Thymus (tissue), 11 donors: ENCODE measurements at regions not wholly inside any gene's neighbourhood (a gene's known extent, or its start where the extent isn't known, plus 50 kb on each side); places are given as distances from the start of the nearest gene placed in this dataset.

Experiments used
- DNase-seq, 9 donors: peaks; one replicate each; pipeline ENCODE4 v3.0.0-alpha.2; 2013; ENCODE audit warnings: low spot score in 9 of 9, low read depth in 6 of 9, missing footprints in 1 of 9
- H3K27ac ChIP-seq, 2 donors: one replicate each; pipeline ENCODE4 v1.5.1; 2013; ENCODE audit warnings: control low read depth in 1 of 2, low read depth in 1 of 2, low read length in 1 of 2, mild to moderate bottlenecking in 1 of 2, moderate library complexity in 1 of 2
- H3K27me3 ChIP-seq, 2 donors: one replicate each; pipeline ENCODE4 v1.5.1; 2013; ENCODE audit warnings: low read length in 1 of 2; ENCODE audit not compliant: control insufficient read depth in 2 of 2, insufficient read depth in 1 of 2
- H3K36me3 ChIP-seq, 2 donors: one replicate each; pipeline ENCODE4 v1.5.1; 2013; ENCODE audit warnings: low read length in 1 of 2, mild to moderate bottlenecking in 1 of 2, moderate library complexity in 1 of 2; ENCODE audit not compliant: control insufficient read depth in 2 of 2, insufficient read depth in 2 of 2
- H3K4me1 ChIP-seq, 2 donors: one replicate each; pipeline ENCODE4 v1.5.1; 2013; ENCODE audit warnings: low read length in 2 of 2; ENCODE audit not compliant: control insufficient read depth in 2 of 2, insufficient read depth in 2 of 2
- H3K4me3 ChIP-seq, 2 donors: one replicate each; pipeline ENCODE4 v1.5.1; 2013; ENCODE audit warnings: low read length in 2 of 2, control low read depth in 1 of 2, mild to moderate bottlenecking in 1 of 2
- H3K9me3 ChIP-seq, 2 donors: one replicate each; pipeline ENCODE4 v1.5.1; 2013; ENCODE audit warnings: low read length in 1 of 2, mild to moderate bottlenecking in 1 of 2; ENCODE audit not compliant: control insufficient read depth in 2 of 2, insufficient read depth in 1 of 2
- WGBS: extraction: QIAGEN DNeasy Blood & Tissue Kit; methylation state at CpG from one replicate; pipeline ENCODE4 v1.1.7; 2013; 5-methylcytosine and 5-hydroxymethylcytosine counted together
- donor health status: healthy.

DNA sequence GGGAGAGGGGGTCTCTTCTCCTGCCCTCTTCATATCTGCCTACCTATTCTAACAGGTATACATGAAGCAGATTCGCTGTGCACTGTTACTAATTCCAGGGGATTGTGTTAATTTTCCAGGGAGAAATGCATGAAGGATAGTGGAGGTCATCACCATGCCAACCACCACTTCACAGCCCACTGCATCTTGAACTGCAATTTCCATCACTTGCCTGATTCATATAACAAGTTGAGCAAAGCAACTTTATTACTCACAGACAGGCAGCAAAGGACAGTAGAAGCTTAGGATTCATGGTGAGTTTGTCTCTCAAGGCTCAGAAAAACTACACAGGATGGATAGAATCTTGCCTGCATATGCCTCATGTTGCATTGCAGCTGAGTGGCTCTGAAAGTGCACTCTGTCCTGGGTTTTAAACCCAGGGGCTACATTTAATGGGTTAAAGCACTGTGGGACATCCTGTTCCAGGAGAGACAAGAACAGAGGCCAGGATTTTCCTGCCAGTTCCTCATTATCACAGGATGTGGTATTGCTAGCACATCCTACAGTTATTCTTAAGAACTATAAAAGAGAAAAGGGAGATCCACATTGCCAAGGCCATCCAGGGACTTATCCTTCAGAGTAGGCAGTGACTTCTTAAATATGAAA, 136.9 kb upstream of the PRSS1 start:
- Histone ChIP-seq H3K27me3 (no peaks in the 10 kb centered on the region), H3K27ac (peak overlapping the region in 1 of 2 donors; percentile 26), H3K9me3 (no peaks in the 10 kb centered on the region), H3K4me1 (peaks cover 2 to 31% of the 10 kb centered on the region in 2 donors), H3K4me3 (no peak overlapping the region), H3K36me3 (no peaks in the 10 kb centered on the region)
- 100% methylated on average over 1 of the region's 1 CpG for WGBS
- no peak for DNase-seq

- Histone ChIP-seq H3K4me3 (no peak overlapping the region), H3K4me1 (peaks cover 2 to 27% of the 10 kb centered on the region in 2 donors), H3K9me3 (no peaks in the 10 kb centered on the region), H3K27me3 (no peaks in the 10 kb centered on the region), H3K27ac (peak overlapping the region in 1 of 2 donors; percentile 47), H3K36me3 (no peaks in the 10 kb centered on the region)
- DNase-seq: no peak
- whole genome bisulfite sequencing: 71% methylated on average over 8 of the region's 8 CpGs
Measured at GRCh38 chr7:142611566-142612236, 137.6 kb upstream of the PRSS1 start.

GRCh38 chr7:142608630-142609428, 140.4 kb upstream of the PRSS1 start:
- WGBS: 17% methylated on average over 1 of the region's 1 CpG
- no peak for DNase-seq
- no peak overlapping the region for H3K4me3 ChIP-seq
- H3K27me3 ChIP-seq: no peaks in the 10 kb centered on the region
- H3K4me1 ChIP-seq: peaks cover 0 to 28% of the 10 kb centered on the region in 2 donors
- peak overlapping the region in 1 of 2 donors; percentile 7 for H3K27ac ChIP-seq
- H3K9me3 ChIP-seq: no peaks in the 10 kb centered on the region
- H3K36me3 ChIP-seq: no peaks in the 10 kb centered on the region

GRCh38 chr7:142607351-142607750, 141.9 kb upstream of the PRSS1 start:
- H3K4me1 ChIP-seq: peaks cover 0 to 32% of the 10 kb centered on the region in 2 donors
- DNase-seq: no peak
- no peaks in the 10 kb centered on the region for H3K36me3 ChIP-seq
- H3K27me3 ChIP-seq: no peaks in the 10 kb centered on the region
- no peak overlapping the region for H3K27ac ChIP-seq
- H3K9me3 ChIP-seq: no peaks in the 10 kb centered on the region
- H3K4me3 ChIP-seq: no peak overlapping the region
- 86% methylated on average over 3 of the region's 3 CpGs for WGBS

DNA sequence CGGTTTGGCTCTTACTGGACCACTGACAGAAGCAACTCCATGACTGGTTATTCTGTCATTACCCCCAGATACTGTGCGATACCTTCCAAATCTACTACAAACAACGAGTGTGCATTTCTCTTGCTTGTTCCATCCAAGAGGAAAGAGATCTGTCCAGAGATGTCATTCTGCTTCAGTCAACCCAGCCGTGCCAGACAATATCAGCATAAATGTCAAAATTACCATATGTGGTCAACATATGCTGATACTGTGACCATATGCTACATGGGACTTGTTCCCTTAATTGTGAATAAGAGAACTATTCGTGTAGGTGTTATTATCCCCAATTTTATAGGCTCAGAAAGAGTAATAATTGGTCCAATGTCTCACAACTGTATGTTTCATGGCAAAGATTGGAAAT, 143.2 kb upstream of the PRSS1 start:
- WGBS: 94% methylated on average over 5 of the region's 5 CpGs
- H3K36me3 ChIP-seq: no peaks in the 10 kb centered on the region
- peaks cover 0 to 34% of the 10 kb centered on the region in 2 donors for H3K4me1 ChIP-seq
- no peak for DNase-seq
- no peaks in the 10 kb centered on the region for H3K9me3 ChIP-seq
- no peaks in the 10 kb centered on the region for H3K27me3 ChIP-seq
- no peak overlapping the region for H3K27ac ChIP-seq
- no peak overlapping the region for H3K4me3 ChIP-seq

DNA sequence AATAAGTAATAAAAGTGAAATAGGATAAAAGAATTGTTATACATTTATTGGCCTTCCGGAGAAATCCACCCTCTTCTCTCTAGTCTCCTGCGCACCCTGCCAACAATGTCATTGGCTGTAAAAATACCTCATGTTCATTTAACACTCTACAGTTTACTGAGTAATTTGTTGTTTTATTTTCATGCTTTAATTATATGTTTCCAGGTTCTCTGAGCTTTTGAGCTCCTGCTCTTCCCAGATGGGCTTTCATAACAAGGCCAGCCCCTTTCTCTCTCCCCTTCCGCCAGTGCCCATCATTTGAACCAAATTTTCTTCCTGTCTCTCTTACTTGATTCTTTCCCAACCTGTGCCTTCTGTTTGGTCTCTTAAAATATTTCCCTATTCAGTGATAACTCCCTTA, 144.6 kb upstream of the PRSS1 start:
- 98% methylated on average over 3 of the region's 3 CpGs for WGBS
- no peak for DNase-seq
- H3K4me1 ChIP-seq: peaks cover 0 to 34% of the 10 kb centered on the region in 2 donors

GRCh38 chr7:142603870-142604448, 145.3 kb upstream of the PRSS1 start:
- peaks cover 0 to 37% of the 10 kb centered on the region in 2 donors for H3K4me1 ChIP-seq
- H3K36me3 ChIP-seq: no peaks in the 10 kb centered on the region
- H3K27ac ChIP-seq: no peak overlapping the region
- H3K27me3 ChIP-seq: no peaks in the 10 kb centered on the region
- WGBS: 24% methylated on average over 9 of the region's 9 CpGs
- H3K4me3 ChIP-seq: no peak overlapping the region
- H3K9me3 ChIP-seq: no peaks in the 10 kb centered on the region
- peak in 5 of 9 donors; percentile 45 to 84 (median 72) for DNase-seq

More for the DNA sequence above, 144.6 kb upstream of the PRSS1 start:
- Histone ChIP-seq H3K27ac (no peak overlapping the region), H3K4me3 (no peak overlapping the region), H3K36me3 (no peaks in the 10 kb centered on the region), H3K9me3 (no peaks in the 10 kb centered on the region), H3K27me3 (no peaks in the 10 kb centered on the region)

DNA sequence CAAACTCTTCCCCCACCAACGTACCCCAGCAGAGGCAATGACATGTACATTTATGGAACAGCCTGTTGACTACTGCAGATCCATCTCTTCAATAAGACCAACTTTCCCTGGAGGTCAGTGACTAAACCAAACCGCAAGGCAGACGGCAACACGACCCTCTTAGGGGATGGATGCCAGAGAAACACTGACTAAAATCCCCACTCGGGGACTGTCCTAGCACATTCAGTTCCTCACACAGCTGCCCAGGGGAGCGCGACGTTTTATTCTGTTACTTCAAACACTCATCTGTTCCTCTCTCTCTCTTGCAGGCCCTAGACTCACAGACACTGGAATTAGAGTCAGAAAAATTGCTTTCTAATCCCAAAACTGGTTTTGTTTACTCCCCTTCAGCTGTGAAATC, 146.5 kb upstream of the PRSS1 start:
- 27% methylated on average over 8 of the region's 8 CpGs for WGBS
- H3K4me3 ChIP-seq: no peak overlapping the region
- no peak for DNase-seq
- no peaks in the 10 kb centered on the region for H3K27me3 ChIP-seq
- H3K27ac ChIP-seq: peak overlapping the region in 1 of 2 donors; percentile 64
- H3K4me1 ChIP-seq: peaks cover 0 to 37% of the 10 kb centered on the region in 2 donors
- no peaks in the 10 kb centered on the region for H3K9me3 ChIP-seq
- H3K36me3 ChIP-seq: no peaks in the 10 kb centered on the region

DNA sequence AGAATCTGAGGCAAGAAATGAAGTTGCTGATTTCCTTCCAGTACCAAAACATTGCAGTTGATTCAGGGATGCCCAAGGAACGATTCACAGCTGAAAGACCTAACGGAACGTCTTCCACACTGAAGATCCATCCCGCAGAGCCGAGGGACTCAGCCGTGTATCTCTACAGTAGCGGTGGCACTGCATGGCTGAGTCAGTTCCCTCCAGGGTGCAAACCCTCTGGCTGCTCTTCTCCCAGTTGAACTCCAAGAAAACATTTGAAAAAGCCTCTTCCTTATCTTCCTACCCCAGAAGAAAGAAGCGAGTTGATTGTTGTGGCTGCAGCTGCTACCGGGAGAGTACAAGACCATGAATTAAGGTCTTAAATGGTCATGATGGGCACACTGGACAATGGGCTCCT, 147.1 kb upstream of the PRSS1 start:
- Histone ChIP-seq H3K4me1 (peaks cover 0 to 43% of the 10 kb centered on the region in 2 donors), H3K36me3 (no peaks in the 10 kb centered on the region), H3K27me3 (no peaks in the 10 kb centered on the region), H3K27ac (peak overlapping the region in 1 of 2 donors; percentile 63), H3K9me3 (no peaks in the 10 kb centered on the region), H3K4me3 (no peak overlapping the region)
- no peak for DNase-seq
- 86% methylated on average over 9 of the region's 9 CpGs for WGBS
